DMS153 (cell line): ENCODE measurements at regions not wholly inside any gene's neighbourhood (a gene's known extent, or its start where the extent isn't known, plus 50 kb on each side); places are given as distances from the start of the nearest gene placed in this dataset.

Experiments
- DNase-seq: peaks from one replicate; lab custom pipeline; 2025; lab: John Stamatoyannopoulos, UW

- DNase-seq: no peak
Measured at GRCh38 chr3:13266005-13266404, 154.1 kb downstream of the NUP210 start.

- DNase-seq: no peak
Measured at GRCh38 chr3:13265507-13265906, 154.6 kb downstream of the NUP210 start.

GRCh38 chr3:13265016-13265415, 155.1 kb downstream of the NUP210 start:
- DNase-seq: no peak

GRCh38 chr3:13264468-13264795, 155.7 kb downstream of the NUP210 start:
- no peak for DNase-seq

GRCh38 chr3:13263770-13264467, 156.2 kb downstream of the NUP210 start:
- DNase-seq: no peak

GRCh38 chr3:13262493-13263211, 157.5 kb downstream of the NUP210 start:
- no peak for DNase-seq

GRCh38 chr3:13261892-13262291, 158.2 kb downstream of the NUP210 start:
- no peak for DNase-seq

GRCh38 chr3:13261104-13261830, 158.9 kb downstream of the NUP210 start:
- DNase-seq: no peak

- no peak for DNase-seq
Measured at GRCh38 chr3:13260259-13261103, 159.6 kb downstream of the NUP210 start.

GRCh38 chr3:13259831-13260230, 160.3 kb downstream of the NUP210 start:
- no peak for DNase-seq

- DNase-seq: no peak
Measured at GRCh38 chr3:13258986-13259514, 161.1 kb downstream of the NUP210 start.

GRCh38 chr3:13258280-13258679, 161.8 kb downstream of the NUP210 start:
- no peak for DNase-seq

- no peak for DNase-seq
Measured at GRCh38 chr3:13257666-13258065, 162.5 kb downstream of the NUP210 start.

GRCh38 chr3:13256845-13257244, 163.3 kb downstream of the NUP210 start:
- DNase-seq: no peak

- DNase-seq: no peak
Measured at GRCh38 chr3:13254028-13254951, 165.8 kb downstream of the NUP210 start.

- DNase-seq: no peak
Measured at GRCh38 chr3:13253208-13253937, 166.7 kb downstream of the NUP210 start.

- no peak for DNase-seq
Measured at GRCh38 chr3:13252207-13252606, 167.9 kb downstream of the NUP210 start.

- no peak for DNase-seq
Measured at GRCh38 chr3:13251166-13251903, 168.8 kb downstream of the NUP210 start.

- no peak for DNase-seq
Measured at GRCh38 chr3:13249664-13250390, 170.3 kb downstream of the NUP210 start.
